ENCODE measurements at regions not wholly inside any gene's neighbourhood (a gene's known extent, or its start where the extent isn't known, plus 50 kb on each side); places are given as distances from the start of the nearest gene placed in this dataset.

- intact Hi-C loops (cut with DNase I) = no loop called here
Observed at GRCh38 chr7:94849636-94850208, 57.7 kb upstream of the PPP1R9A start.

GRCh38 chr7:94855589-94855988 lies 51.8 kb upstream of the PPP1R9A start:
- TF ChIP-seq POLR2A (IDR thresholded peaks at IDR 0.05; ENCODE audit: low read depth) (no peak), POLR2AphosphoS5 (IDR thresholded peaks at IDR 0.05) (no peak), EP300 (IDR thresholded peaks at IDR 0.05) (no peak), CTCF (IDR thresholded peaks at IDR 0.05) (no peak)
- Histone ChIP-seq H3K27ac (replicated peaks in 1 of 4) (no peak overlapping the region), H3K36me3 (no peaks in the 10 kb centered on the region), H3K9me3 (no peaks in the 10 kb centered on the region), H3K27me3 (no peaks in the 10 kb centered on the region), H3K4me3 (no peak overlapping the region), H3K4me1 (no peaks in the 10 kb centered on the region)
- no peak for DNase-seq (ENCODE audit: extremely low spot score)
- intact Hi-C loops (cut with DNase I) = no loop called here
- 73% methylated on average over 2 of the region's 2 CpGs for WGBS

More at GRCh38 chr7:94849636-94850208, 57.7 kb upstream of the PPP1R9A start:
- H3K9me3 ChIP-seq = peaks cover 0 to 4% (median under 1%) of the 10 kb centered on the region in 4 donors
- TF ChIP-seq POLR2AphosphoS5 (IDR thresholded peaks at IDR 0.05) = no peak
- TF ChIP-seq EP300 (IDR thresholded peaks at IDR 0.05) = no peak
- no peak for TF ChIP-seq POLR2A (IDR thresholded peaks at IDR 0.05; ENCODE audit: low read depth)
- TF ChIP-seq CTCF (IDR thresholded peaks at IDR 0.05) = no peak
- H3K27ac ChIP-seq (replicated peaks in 1 of 4) = no peak overlapping the region
- no peak for DNase-seq (ENCODE audit: extremely low spot score)
- no peaks in the 10 kb centered on the region for H3K4me1 ChIP-seq
- H3K36me3 ChIP-seq = no peaks in the 10 kb centered on the region
- no peaks in the 10 kb centered on the region for H3K27me3 ChIP-seq
- H3K4me3 ChIP-seq = no peak overlapping the region
- WGBS = 90% methylated on average over 21 of the region's 22 CpGs

- no peaks in the 10 kb centered on the region for H3K36me3 ChIP-seq
- DNase-seq (ENCODE audit: extremely low spot score) = no peak
- intact Hi-C loops (cut with DNase I) = no loop called here
- no peak overlapping the region for H3K4me3 ChIP-seq
- H3K27ac ChIP-seq (replicated peaks in 1 of 4) = no peak overlapping the region
- WGBS = 94% methylated on average over 1 of the region's 1 CpG
- H3K27me3 ChIP-seq = no peaks in the 10 kb centered on the region
- H3K4me1 ChIP-seq = no peaks in the 10 kb centered on the region
- no peaks in the 10 kb centered on the region for H3K9me3 ChIP-seq
- no peak for TF ChIP-seq EP300 (IDR thresholded peaks at IDR 0.05)
- no peak for TF ChIP-seq POLR2AphosphoS5 (IDR thresholded peaks at IDR 0.05)
- TF ChIP-seq POLR2A (IDR thresholded peaks at IDR 0.05; ENCODE audit: low read depth) = no peak
- no peak for TF ChIP-seq CTCF (IDR thresholded peaks at IDR 0.05)
Observed at GRCh38 chr7:94856643-94857042, 50.8 kb upstream of the PPP1R9A start.

Small RNAs in the stretch of these regions (small RNA-seq; reads per million reads assigned to genes)
- 0 reads per million in 3 donors for gene RN7SKP129
- gene RNU6-956P = 0 reads per million in 3 donors
